Caki2 (cell line): ENCODE measurements at regions not wholly inside any gene's neighbourhood (a gene's known extent, or its start where the extent isn't known, plus 50 kb on each side); places are given as distances from the start of the nearest gene placed in this dataset.

Experiments
- DNase-seq: peaks from one replicate; pipeline ENCODE4 v3.0.0-alpha.2; 2015; ENCODE audit warnings: low read depth
- in situ Hi-C: cut with HindIII; loops from 2 replicates; pipeline ENCODE4 v1.10.0; 2016; ENCODE audit warnings: low sequenced_read_pairs, low pct_unique_long_range_greater_than_20kb, mixed read lengths

DNA sequence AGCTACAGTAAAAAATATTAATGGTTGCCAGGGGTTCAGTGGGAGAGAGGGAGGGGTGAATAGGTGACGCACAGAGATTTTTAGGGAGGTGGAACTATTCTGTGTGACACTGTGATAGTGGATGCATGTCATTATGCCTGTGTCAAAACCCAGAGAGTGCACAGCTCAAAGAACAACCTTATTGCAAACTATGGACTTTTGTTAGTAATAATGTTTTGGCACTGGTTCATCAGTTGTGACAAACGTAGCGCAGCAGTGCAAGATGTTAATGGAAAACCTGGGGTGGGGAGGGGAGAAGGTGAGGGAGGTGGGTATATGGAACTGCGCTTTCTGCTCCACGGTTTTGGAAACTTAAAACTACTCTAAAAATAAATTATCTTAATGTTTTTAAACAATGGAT lies 134.6 kb upstream of the RFC3 start:
- no peak for DNase-seq
- in situ Hi-C loops = no loop called here

DNA sequence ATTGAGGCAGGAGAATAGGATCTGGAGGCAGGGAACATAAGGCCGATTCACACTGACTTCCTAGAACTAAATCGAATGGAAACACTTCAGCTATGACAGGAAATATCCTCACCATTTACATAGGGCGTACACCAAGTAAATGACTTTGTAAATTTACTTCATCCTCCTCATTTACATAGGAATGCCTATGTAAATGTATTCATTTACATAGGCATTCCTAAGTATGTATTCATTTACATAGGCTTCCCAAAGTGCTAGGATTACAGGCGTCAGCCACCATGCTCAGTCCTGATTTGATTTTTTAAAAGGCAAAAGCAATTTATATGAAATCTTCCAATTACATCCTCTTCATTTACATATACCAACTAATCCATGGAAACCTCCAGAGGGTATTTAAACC lies 133.1 kb upstream of the RFC3 start:
- no peak for DNase-seq
- in situ Hi-C loops = no loop called here

DNA sequence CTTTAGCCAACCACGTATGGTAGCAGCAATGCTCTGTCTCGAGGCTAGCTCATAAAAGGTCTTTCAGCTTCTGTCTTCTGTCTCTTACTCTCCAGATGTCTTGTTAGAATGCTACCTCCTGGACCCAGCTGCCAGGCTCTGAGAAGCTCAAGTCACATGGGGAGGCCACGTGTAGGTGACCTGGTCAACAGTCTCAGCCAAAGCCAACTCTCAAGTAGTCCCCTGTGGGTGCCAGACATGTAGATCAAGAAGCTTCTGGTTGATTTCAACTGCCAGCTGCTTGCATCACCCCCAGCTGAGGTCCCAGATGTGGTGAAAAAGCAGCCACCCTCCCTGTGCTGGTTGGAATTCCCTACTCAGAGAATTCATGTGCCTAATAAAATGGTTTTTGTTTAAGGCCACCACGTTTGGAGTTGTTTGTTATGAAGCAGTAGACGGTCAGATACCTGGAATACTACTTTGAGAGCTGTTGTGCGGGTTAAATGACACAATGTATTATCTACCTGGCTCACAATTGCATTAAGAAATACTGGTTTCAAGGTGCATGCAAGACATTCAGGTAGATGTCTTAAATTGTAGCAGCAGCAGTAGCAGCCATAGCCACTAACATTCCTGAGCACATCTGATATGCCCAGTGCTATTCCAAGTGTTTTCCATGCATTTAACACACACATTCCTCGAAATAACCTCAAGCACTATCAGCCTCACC lies 131.0 kb upstream of the RFC3 start:
- no peak for DNase-seq
- in situ Hi-C loops = no loop called here

DNA sequence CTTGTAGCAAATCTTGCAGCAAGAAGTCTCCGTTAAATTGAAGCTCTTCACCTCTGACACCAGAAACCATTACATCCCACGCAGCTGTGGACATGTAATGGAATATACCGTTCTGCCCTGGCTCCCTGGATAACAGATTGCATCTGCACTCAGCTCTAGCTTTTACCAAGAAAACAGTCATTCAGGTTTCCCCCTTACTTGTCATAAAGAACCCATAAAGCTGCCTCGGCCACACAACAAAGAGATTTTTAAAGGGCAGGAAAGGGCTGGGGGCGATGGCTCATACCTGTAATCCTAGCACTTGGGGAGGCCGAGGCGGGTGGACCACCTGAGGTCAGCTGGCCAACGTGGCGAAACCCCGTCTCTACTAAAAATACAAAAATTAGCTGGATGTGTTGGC lies 127.6 kb upstream of the RFC3 start:
- in situ Hi-C loops = no loop called here

DNA sequence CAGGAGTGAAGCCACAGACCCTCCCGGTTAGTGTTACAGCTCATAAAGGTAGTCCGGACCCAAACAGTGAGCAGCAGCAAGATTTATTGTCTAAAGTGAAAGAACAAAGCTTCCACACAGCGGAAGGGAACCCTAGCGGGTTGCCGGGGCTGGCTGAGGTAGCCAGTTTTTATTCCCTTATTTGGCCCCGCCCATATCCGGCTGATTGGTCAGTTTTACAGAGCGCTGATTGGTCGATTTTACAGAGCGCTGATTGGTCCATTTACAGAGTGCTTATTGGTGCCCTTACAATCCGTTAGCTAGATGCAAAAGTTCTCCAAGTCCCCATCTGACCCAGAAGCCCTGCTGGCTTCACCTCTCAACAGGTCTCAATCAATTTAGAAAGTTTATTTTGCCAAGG lies 126.0 kb upstream of the RFC3 start:
- in situ Hi-C loops = no loop called here
- DNase-seq = no peak

More for the DNA sequence above, 127.6 kb upstream of the RFC3 start:
- DNase-seq = no peak

DNA sequence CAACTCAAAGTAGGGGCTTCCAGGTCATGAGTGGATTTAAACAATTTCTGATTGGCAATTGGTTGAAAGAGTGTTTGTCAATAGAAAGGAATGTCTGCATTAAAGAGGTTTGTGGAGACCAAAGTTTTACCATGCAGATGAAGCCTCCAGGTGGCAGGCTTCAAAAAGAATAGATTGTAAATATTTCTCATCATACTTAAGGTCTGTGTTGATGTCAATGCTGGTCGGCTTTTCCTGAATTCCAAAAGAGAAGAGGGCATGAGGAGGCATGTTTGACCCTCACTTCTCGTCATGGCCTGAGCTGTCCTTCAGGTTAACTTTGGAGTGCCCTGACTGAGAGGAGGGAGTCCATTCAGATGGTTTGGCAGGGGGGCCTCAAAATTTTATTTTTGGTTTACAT lies 125.4 kb upstream of the RFC3 start:
- in situ Hi-C loops = no loop called here
- no peak for DNase-seq

DNA sequence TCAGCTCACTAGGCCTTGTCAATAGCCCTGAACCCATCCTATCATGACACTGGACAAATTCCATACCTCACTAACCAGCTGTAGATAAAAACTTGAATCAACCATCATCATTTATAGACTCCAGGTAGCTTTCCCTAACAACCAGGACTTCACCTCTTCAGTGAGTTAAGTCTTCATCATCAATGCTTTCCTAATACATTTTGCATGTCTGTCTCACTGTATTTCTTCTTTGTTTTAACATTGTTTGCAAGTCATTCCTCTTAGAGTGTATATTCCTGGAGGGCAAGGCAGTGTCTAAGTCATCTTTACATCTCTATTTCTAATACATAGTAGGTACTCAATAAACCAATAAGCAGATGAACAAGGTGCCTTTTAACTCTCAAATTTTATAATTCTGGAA lies 123.4 kb upstream of the RFC3 start:
- no peak for DNase-seq
- in situ Hi-C loops = no loop called here

DNA sequence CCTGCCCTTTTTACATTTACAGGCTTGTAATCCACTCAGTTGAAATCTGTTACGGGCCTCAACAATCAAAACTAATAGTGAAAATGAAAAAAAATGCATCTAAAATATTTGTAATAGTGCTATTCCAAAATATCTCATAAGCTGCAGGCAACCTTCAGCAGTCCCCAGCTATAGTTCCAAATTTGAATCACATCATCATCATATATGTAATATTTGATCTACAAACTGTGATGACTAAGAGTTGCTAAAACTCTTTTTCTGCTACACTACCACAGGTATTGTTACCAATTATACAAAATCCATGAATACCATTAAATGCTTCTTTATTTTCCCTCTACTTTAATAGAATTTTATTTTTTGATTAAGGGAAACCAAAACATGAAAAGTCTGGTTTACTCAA lies 121.4 kb upstream of the RFC3 start:
- DNase-seq = no peak
- in situ Hi-C loops = no loop called here

DNA sequence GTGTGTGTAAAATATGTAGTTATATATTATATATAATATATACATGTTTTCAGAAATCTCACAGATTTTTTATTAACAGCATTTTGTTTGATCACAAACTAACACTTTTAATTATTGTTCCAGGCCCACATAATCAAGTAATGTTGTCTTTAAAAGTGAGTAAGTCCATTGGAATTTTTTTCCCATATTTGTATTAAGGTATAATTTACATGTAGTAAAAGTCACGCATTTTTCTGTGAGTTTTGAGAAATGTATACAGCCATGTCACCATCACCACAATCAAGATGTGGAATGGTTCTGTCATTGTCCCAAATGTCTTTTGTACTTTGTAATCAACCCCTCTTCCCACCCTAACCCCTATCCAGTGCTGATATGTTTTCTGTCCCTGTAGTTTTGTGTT lies 120.0 kb upstream of the RFC3 start:
- DNase-seq = no peak
- in situ Hi-C loops = no loop called here

DNA sequence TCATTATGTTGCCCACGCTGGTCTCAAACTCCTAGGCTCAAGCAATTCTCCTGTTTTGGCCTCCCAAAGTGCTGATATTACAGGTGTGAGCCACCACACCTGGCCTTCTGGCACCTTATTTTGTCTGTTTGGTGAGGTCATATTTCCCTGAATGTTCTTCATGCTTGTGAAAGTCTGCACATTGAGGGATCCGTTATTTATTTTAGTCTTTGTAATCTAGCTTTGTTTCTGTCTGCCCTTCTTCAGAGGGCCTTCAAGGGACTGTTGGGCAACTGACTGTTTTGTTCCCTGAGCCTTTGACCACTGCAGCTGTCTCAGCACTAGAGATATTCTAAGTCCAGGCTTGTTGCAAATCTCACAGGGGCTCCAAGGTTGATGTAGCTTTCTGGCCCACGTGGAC lies 110.5 kb upstream of the RFC3 start:
- in situ Hi-C loops = no loop called here
- DNase-seq = no peak

DNA sequence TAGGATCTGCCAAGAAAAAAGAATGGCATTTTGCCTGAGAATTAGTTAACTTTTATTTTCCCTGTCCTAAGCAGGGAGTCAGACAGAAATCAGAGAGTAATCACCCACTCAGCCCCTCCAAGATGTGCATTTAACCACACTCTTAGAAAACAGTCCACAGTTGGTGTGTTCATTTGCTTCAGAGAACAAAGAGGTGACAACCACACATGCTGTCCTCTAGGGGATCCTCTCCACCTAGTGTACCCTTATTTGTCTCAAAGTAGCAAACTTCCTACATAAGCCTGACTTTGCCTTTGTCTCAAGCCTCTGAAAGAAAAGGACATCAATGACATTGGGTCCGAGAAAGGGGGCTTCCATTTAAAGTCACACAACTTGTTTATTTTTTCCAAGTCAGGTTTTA lies 107.0 kb upstream of the RFC3 start:
- DNase-seq = no peak
- in situ Hi-C loops = no loop called here

DNA sequence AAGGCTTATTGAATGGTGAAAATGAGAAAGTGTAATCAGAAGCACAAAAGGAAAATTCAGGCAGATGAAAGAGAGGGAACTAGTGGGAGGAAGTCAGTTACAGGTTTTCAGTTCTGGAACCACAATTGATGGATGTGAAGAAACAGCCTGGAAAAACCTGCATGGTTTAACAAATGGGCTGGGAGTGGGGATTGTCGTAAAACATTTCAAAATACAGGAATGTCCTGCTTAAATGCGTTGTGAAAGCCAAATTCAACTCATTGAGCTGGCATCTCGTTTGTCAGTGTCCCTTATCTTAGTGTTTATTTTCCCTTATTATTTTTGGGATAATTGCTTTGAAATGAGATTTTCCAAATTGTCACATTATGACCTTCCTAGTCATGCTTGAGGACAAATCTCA lies 106.5 kb upstream of the RFC3 start:
- in situ Hi-C loops = no loop called here

DNA sequence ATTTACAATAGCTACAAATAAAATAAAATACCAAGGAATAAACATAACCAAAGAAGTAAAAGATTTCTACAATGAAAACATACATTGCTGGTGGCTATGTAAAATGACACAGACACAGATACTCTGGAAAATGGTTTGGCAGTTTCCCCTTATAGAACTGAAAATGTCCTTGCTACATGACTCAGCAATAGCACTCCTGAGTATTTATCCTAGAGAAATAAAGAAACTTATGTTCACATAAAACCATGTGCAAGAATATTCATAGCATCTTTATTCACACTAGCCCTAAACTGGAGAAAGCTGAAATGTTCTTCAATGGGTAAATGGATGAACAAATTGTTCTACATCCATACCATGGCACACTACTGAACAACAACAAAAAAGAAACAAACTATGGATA lies 100.2 kb upstream of the RFC3 start:
- in situ Hi-C loops = no loop called here
- DNase-seq = no peak

More for the DNA sequence above, 106.5 kb upstream of the RFC3 start:
- DNase-seq = no peak

DNA sequence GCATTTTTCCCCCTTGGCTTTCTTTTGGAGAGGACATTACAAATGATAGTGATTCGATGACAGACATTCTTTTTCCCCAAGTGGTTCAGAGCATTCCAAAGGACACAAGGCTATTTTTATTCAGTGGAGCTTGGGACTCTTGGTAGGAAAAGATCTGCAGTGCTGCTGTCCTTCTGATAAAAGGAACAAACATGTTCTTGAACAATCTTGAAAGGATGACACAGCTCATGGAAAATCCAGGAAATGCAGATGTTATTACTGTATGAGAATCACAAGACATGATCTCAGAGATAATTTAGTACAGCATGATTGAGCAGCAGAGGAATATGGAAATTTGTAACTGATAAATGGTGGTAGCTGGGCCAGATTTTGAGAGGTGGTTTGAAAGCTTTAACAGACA lies 96.2 kb upstream of the RFC3 start:
- in situ Hi-C loops = no loop called here
- peak; percentile 4 for DNase-seq

DNA sequence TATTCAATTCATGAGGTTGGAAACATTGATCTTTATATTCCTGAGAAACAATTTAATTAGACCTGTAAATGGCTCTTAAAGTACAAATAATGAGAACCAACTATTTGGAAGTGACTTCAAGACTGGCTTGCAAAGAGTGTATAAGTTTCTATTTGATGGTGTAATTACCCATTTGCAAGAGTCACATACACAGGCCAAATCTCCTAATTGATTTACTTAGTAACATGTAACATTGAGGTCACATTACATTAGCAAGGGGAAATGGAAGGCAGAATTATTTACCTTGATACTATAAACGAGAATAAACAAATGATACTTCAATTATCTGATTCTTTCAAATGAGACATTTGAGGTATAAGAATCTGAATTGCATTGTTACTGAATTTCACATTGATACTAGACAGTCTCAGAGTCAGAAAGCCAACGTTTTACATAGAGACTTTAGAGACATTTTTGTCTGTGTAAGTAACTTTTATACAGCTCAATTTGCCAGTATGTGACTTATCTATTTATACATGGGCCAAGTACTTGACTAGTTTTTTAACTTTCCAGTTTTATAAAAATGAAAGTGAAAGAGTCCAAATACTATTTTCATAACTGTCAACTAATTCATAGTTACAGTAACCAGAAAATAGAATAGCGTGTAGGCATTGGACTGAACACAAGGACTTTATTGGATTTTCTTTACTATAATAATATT lies 95.6 kb upstream of the RFC3 start:
- in situ Hi-C loops = no loop called here
- no peak for DNase-seq

DNA sequence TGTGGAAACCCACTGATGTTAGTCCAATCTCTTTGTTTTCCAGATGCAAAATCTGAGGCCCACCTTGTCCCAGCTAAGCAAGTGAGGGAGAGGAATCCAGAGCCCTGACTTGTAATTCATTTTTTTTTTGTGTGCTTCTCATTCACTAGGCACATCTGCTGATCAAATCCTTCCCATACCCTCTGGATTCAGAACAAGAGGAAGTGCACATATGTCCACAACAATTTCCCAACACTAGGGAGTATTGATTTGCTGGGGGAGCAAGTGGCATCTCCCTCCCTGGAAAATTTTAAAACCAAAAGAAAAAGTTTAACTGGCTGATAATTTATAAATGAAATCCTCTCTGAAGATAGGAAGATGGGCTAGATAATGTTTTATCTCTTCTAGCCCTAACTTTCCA lies 94.6 kb upstream of the RFC3 start:
- no peak for DNase-seq
- in situ Hi-C loops = no loop called here

DNA sequence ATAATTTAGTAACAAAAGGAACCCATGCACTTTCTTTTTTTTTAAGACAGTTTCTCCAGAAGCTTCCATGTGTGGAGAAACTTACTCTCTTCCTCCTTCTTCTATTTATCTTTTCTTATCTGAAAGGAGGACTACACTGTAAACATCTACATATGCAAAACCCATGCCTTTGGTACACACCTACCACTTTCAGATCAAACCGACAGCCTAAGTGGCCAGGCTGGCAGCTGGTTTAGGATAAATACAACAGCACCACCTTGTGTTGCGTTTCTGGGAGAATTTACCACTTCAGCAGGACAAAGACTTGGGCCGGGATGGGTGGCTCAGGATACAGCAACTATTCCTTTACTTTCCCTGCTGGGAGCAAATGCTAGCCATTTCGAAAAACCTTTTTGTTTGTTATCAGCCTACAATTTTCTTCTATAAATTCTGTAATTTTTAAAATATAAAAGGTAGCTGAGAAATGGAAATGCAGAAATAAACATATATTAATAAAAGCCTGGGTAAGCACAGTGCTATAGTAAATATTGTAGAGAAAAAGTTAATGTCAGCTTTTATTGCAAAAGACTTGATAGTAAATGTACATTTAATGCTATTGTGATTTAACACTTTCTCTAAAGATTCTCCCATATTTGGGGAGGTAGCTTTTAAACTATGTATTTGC lies 94.0 kb upstream of the RFC3 start:
- DNase-seq = peak; percentile 54
- in situ Hi-C loops = no loop called here

DNA sequence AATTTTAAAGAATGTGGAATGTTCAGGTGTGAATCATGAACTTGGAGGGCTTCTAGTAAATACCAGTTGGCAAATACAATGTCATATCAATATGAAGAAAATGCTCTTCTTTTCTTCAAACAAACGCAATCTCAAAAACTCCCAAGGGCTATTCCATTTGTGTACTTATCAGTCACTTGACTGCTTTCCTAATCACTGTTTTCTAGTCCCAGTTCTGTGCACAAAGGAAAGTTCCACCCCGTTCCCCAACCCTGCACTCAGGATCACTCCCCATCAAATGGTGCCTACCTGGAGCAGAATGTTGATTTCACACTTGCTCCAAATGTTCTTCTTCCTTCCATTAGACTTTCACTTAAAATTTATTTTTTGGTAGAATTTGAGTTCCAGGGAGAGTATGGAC lies 92.6 kb upstream of the RFC3 start:
- in situ Hi-C loops = no loop called here
- no peak for DNase-seq

DNA sequence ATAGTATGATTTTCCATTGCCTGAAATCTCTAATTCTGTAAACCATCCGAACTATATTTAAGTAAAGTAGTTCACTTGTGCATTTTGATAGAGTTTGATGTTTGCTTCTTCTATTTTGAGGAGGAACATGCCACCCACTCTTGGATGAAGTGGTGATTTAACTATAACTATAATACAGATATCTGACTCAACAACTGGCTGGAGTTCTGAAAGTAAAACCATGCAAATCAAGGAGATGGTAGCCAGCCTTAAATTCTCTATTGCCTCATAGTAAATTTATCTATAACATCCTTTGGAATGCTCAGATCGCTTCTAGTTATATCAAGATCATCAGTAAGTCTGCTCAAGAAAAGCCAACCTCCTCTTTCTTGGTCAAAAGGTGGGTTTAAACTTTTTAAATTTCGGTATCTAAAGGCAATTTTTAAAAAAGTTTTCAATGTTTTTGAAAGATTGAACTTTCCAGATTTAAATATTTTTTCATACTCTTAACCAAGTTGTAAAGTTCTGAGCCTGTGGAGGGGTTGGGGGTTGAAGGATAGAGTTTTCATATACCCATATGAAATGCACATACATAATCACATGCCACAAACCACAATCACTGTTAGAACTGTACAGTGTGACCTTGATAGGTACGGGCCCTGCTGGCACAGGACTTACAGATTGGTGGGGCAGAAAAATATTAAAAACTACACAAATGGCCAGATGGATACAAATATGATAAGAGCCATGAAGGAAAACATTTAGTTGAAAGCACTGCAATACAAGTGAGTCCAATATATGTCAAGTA lies 90.5 kb upstream of the RFC3 start:
- no peak for DNase-seq
- in situ Hi-C loops = no loop called here
